ENCODE measurements at regions not wholly inside any gene's neighbourhood (a gene's known extent, or its start where the extent isn't known, plus 50 kb on each side); places are given as distances from the start of the nearest gene placed in this dataset.

DNA sequence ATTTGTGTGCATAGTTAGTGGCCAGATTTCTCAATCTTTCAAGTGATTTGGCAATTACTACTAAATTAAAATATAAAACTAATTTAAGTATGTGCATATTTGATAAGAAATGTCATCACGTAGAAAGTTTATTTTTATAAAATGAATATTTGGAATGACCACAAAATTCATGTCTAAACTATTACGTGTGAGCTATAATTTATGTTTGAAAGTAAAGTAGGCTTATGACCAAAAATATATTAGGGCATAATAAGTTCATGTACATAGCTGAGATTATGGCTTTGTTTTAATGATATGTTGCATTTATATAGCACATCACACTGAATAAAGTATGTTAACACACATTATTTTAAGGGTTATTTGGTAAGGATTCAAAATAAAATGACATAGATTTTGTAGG, 1532.6 kb downstream of the C4orf33 start:
- DNase-seq (ENCODE audit: low read depth in 2 of 2) = no peak

DNA sequence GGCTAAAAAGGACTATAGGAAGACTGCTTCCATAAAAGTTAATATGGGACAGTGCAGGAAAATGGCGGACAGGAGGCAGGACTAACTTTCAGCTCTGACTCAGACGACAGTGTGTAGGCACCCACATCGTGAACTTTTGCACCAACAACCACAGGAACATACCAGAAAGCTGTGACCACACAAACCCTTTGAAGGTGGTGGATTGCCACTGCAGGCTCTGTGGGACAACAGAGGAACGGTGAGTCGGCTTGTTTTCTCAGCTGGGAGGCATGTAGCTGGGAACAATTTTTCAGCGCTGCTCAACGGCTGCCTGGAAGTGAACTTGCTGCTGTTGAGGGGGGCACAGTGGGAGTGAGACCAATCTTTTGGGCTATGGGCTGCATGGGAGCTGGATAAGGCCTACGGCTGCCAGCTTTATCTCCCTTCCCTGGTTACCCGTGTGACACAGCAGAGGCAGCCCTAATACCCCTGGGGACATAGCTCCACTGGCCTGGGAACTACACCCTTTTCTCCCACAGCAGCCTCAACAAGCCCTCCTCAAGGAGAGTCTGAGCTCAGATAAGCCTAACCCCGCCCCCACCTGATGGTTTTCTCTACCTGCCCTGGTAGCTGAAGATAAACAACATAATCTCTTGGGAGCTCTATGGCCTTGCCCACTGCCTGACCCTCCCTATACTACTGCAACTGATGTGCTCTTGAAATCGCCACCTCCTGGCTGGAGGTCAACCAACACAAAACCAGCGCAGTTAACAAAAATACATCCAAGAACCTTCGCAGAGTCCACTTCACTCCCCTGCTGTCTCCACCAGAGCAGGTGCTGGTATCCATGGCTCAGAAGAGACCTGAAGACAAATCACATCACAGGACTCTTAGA, 1537.0 kb downstream of the C4orf33 start:
- DNase-seq (ENCODE audit: low read depth in 2 of 2) = no peak

DNA sequence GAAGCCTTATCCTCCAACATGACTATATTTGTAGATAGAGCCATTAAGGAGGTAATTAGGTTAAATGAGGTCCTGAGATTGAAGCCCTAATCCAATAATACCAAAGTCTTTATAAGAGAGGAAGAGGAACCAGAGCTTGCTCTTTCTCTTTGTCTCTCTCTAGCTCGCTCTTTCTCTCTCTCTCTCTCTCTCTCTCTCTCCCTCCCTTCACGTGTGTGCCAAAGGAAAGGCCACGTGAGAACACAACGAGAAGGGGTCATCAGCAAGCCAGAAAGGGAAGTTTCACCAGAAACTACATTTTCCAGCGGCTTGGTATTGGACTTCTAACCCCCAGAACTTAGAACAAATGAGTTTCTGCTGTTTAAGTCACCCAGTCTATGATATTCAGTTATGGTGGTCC, 1540.5 kb downstream of the C4orf33 start:
- no peak for DNase-seq (ENCODE audit: low read depth in 2 of 2)

- DNase-seq (ENCODE audit: low read depth in 2 of 2) = no peak
Measured at GRCh38 chr4:130640592-130640991, 1544.6 kb downstream of the C4orf33 start.

- DNase-seq (ENCODE audit: low read depth in 2 of 2) = no peak
Measured at GRCh38 chr4:130646886-130647285, 1550.9 kb downstream of the C4orf33 start.

DNA sequence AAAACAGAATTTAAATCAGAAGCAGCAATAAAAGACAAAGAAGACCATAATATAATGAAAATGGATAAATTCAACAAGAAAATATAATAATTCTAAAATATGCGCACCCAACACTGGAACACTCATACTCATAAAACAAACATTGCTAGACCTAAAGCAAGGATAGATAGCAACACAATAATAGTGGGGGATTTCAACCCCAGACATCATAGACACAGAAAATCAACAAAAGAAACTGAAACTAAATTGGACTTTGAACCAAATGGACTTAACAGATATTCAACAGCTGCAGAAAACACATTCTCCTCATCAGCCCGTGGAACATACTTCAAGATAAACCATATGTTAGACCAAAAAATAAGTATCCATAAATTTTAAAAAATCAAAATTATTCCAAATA, 1552.6 kb downstream of the C4orf33 start:
- DNase-seq (ENCODE audit: low read depth in 2 of 2) = no peak

DNA sequence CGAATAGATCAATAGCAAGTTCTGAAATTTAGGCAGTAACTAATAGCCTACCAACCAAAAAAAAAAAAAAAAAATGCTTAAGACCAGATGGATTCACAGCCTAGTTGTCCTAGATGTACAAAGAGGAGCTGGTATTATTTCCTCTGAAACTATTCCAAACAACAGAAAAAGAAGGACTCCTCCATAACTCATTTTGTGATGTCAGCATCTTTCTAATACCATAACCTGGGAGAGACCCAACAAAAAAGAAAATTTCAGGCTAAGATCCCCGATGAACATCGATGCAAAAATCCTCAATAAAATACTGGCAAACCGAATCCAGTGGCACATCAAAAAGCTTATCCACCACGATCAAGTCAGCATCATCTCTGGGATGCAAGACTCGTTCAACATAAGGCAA, 1557.9 kb downstream of the C4orf33 start:
- DNase-seq (ENCODE audit: low read depth in 2 of 2) = no peak

- no peak for DNase-seq (ENCODE audit: low read depth in 2 of 2)
Measured at GRCh38 chr4:130659320-130659719, 1563.4 kb downstream of the C4orf33 start.

DNA sequence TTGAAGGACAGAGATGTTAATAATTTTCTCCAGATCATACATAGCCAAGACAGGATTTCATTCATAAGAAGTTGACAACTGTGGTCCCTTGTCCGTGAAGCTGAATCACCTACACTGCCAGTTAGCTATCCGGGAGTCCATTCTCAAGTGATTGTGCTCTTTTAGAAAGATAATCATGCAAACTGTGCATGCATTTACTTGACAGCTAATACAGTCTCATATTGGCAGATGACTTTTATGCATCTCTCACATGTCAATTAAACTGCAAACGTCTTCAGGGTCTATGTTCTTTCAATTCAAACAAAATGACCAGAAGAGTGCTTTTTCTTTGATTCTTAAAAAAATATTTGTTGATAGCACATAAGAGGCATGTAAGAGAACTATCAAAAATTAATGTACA, 1572.9 kb downstream of the C4orf33 start:
- no peak for DNase-seq (ENCODE audit: low read depth in 2 of 2)

DNA sequence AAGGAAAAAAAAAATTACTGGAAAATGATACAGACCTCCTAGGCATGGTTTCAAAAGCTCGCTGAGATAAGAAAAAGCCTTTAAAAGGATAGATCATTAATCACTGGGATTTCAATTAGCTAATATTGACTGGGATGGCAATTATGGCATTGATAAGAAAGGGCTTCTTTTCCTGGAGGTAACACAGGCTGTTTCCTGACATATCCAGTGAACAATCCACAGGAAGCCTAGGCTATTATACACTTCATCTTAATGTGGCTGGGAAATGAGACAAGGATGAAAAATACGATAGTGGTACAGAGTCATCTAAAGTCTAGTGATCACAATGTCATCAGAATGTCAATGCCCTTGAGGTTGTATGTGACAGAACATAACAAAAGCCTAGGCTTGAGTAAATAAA, 1579.3 kb downstream of the C4orf33 start:
- DNase-seq (ENCODE audit: low read depth in 2 of 2) = no peak

- no peak for DNase-seq (ENCODE audit: low read depth in 2 of 2)
Measured at GRCh38 chr4:130689181-130689580, 1593.2 kb downstream of the C4orf33 start.

- DNase-seq (ENCODE audit: low read depth in 2 of 2) = no peak
Measured at GRCh38 chr4:130698251-130698650, 1602.3 kb downstream of the C4orf33 start.

- DNase-seq (ENCODE audit: low read depth in 2 of 2) = no peak
Measured at GRCh38 chr4:130699004-130699403, 1603.1 kb downstream of the C4orf33 start.

- no peak for DNase-seq (ENCODE audit: low read depth in 2 of 2)
Measured at GRCh38 chr4:130703211-130703935, 1607.4 kb downstream of the C4orf33 start.

DNA sequence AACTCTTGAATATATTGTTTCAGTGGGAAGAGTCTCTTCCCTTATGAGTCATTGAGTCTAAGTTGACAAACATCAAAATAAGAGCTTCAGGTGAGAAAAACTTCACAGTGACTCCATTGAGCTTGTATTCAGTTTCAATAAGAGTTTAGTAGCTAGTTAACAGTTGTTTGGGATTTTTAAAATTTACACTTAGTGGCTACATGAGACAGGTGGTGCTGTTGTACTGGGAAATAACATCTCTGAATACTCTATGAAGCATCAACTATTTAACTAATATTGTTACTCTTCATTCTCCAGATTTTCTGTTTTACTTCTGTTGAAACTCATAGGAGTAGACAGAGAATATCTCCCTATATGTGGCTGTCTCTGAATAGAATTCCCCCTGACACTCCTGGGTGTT, 1609.1 kb downstream of the C4orf33 start:
- DNase-seq (ENCODE audit: low read depth in 2 of 2) = no peak

GRCh38 chr4:130712038-130712437, 1616.1 kb downstream of the C4orf33 start:
- no peak for DNase-seq (ENCODE audit: low read depth in 2 of 2)

GRCh38 chr4:130714006-130714405, 1618.1 kb downstream of the C4orf33 start:
- no peak for DNase-seq (ENCODE audit: low read depth in 2 of 2)

GRCh38 chr4:130722361-130722760, 1626.4 kb downstream of the C4orf33 start:
- DNase-seq (ENCODE audit: low read depth in 2 of 2) = no peak

GRCh38 chr4:130736436-130737185, 1640.7 kb downstream of the C4orf33 start:
- no peak for DNase-seq (ENCODE audit: low read depth in 2 of 2)

DNA sequence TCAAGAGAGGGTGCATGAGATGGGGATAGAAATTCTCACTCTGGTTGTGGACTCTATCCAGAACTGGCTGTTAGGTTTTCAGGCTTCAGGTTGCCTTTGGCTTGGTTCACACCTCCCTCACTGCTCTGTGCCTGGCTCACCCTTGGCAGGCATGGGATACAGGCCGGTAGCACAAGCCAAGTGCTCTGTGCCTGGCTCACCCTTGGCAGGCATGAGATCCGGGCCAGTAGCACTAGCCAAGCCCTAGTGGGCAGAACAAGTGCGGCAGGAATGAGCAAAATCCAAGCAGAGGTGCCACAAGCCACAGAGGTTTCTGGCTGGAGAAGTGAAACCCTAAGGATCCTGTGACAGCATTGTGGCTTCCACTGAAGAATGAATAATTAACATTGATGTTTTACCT, 1642.3 kb downstream of the C4orf33 start:
- DNase-seq (ENCODE audit: low read depth in 2 of 2) = no peak

DNA sequence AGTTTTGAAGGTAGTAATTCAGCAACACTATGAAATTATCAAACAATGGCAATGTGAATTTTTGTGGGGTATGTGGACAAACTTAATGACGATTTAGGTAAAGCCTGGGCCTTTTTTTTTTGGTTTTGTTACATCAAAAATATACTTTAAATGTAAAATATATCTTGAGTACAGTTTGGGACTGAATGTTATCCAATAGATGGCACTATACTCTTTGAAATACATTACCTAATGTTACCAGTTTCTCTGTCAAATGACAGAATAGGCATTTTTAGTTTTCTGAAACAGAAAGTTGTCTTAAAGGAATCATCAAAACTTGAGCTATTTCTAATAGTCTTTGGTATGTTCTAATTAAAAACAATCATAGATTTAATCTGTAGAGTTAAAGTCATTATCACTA, 1651.9 kb downstream of the C4orf33 start:
- DNase-seq (ENCODE audit: low read depth in 2 of 2) = no peak

DNA sequence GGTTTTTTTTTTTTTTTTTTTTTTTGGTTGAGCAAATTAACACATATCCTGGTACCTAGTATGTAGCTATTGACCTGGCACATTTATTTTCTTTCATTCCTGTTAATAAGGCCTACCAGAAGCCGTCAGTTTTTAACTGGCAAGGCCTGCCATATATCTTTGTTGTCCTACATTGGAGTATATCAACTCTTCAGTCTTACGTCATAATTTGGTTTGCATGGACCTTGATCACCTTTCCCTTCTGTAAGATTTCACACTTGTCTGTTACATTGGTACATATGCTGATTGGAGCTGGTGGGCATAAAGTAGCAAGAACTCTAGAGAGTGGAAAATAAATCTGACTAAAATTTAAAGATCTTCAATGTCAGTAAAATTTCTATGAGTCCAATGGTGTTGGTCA, 1658.0 kb downstream of the C4orf33 start:
- no peak for DNase-seq (ENCODE audit: low read depth in 2 of 2)

Data from stimulated activated CD8-positive, alpha-beta memory T cell treated with anti-CD3 and anti-CD28 coated beads, Interleukin-15, amount 100 ng/mL, for 48 hours (primary cell).